LNCaP clone FGC (cell line): ENCODE measurements at regions not wholly inside any gene's neighbourhood (a gene's known extent, or its start where the extent isn't known, plus 50 kb on each side); places are given as distances from the start of the nearest gene placed in this dataset.

Source experiments
- DNase-seq: peaks from one replicate; pipeline ENCODE4 v3.0.0-alpha.2; 2011; ENCODE audit warnings: low read depth
- H3K4me3 ChIP-seq: 2 replicates; pipeline ENCODE4 v1.5.1; 2011; ENCODE audit warnings: mild to moderate bottlenecking, low read depth, low read length, control low read depth
- CTCF ChIP-seq: IDR thresholded peaks from 2 replicates; pipeline ENCODE4 v1.5.1; 2012; ENCODE audit warnings: mild to moderate bottlenecking; ENCODE audit not compliant: control insufficient read depth, insufficient read depth; ENCODE audit errors: extremely low read depth

- H3K4me3 ChIP-seq = no peak overlapping the region
- DNase-seq = no peak
- no peak for TF ChIP-seq CTCF
Measured at GRCh38 chr7:10688544-10688943, 285.1 kb upstream of the PHF14 start.

- DNase-seq = no peak
- TF ChIP-seq CTCF = no peak
- H3K4me3 ChIP-seq = no peak overlapping the region
Measured at GRCh38 chr7:10696064-10696463, 277.6 kb upstream of the PHF14 start.

- DNase-seq = no peak
- TF ChIP-seq CTCF = no peak
- H3K4me3 ChIP-seq = no peak overlapping the region
Measured at GRCh38 chr7:10703059-10703458, 270.6 kb upstream of the PHF14 start.

- no peak for TF ChIP-seq CTCF
- H3K4me3 ChIP-seq = no peak overlapping the region
- DNase-seq = no peak
Measured at GRCh38 chr7:10703981-10704380, 269.7 kb upstream of the PHF14 start.

GRCh38 chr7:10704653-10705052 lies 269.0 kb upstream of the PHF14 start:
- no peak for DNase-seq
- TF ChIP-seq CTCF = no peak
- no peak overlapping the region for H3K4me3 ChIP-seq

- no peak for DNase-seq
- H3K4me3 ChIP-seq = no peak overlapping the region
- no peak for TF ChIP-seq CTCF
Measured at GRCh38 chr7:10706875-10707493, 266.7 kb upstream of the PHF14 start.

GRCh38 chr7:10707519-10707918 lies 266.2 kb upstream of the PHF14 start:
- no peak for DNase-seq
- no peak overlapping the region for H3K4me3 ChIP-seq
- TF ChIP-seq CTCF = no peak
